RWPE2 (cell line): ENCODE measurements at regions not wholly inside any gene's neighbourhood (a gene's known extent, or its start where the extent isn't known, plus 50 kb on each side); places are given as distances from the start of the nearest gene placed in this dataset.

ENCODE experiments used
- ATAC-seq: fragments of 200-7000 bp; cut with Tn5 transposase; 3 replicates; pipeline ENCODE4 v1.9.1; 2021; ENCODE audit warnings: low read depth
- DNase-seq: peaks from one replicate; pipeline ENCODE4 v3.0.0-alpha.2; 2020; ENCODE audit warnings: low spot score
- H3K27ac ChIP-seq: fragments of 450-650 bp; 2 replicates; pipeline ENCODE4 v1.5.1; 2017; ENCODE audit warnings: mild to moderate bottlenecking; ENCODE audit not compliant: poor library complexity, severe bottlenecking
- H3K27me3 ChIP-seq: fragments of 250-450 bp; sonication (Bioruptor Pico); 2 replicates; pipeline ENCODE4 v1.5.1; 2021; ENCODE audit warnings: mild to moderate bottlenecking, moderate library complexity; ENCODE audit not compliant: insufficient read depth, poor library complexity, severe bottlenecking
- H3K36me3 ChIP-seq: fragments of 250-450 bp; sonication (Bioruptor Pico); 2 replicates; pipeline ENCODE4 v1.5.1; 2020; ENCODE audit warnings: low read depth, mild to moderate bottlenecking, moderate library complexity
- H3K4me1 ChIP-seq: fragments of 250-450 bp; sonication (Bioruptor Pico); 2 replicates; pipeline ENCODE4 v1.5.1; 2021; ENCODE audit warnings: mild to moderate bottlenecking, moderate library complexity; ENCODE audit not compliant: insufficient read depth, poor library complexity, severe bottlenecking
- H3K4me3 ChIP-seq: fragments of 250-450 bp; sonication (Bioruptor Pico); 2 replicates; pipeline ENCODE4 v1.5.1; 2021; ENCODE audit warnings: mild to moderate bottlenecking, moderate library complexity; ENCODE audit not compliant: severe bottlenecking
- H3K9me3 ChIP-seq: fragments of 250-450 bp; sonication (Bioruptor Pico); 2 replicates; pipeline ENCODE4 v1.5.1; 2021; ENCODE audit warnings: mild to moderate bottlenecking, moderate library complexity; ENCODE audit not compliant: severe bottlenecking
- CTCF ChIP-seq: fragments of 450-650 bp; IDR thresholded peaks from one replicate; pipeline ENCODE4 v1.5.1; 2017; ENCODE audit warnings: mild to moderate bottlenecking, moderate library complexity; ENCODE audit not compliant: poor library complexity, severe bottlenecking

GRCh38 chr9:135355521-135356011, 124.0 kb upstream of the PPP1R26 start:
- H3K4me3 ChIP-seq, result no peak overlapping the region
- H3K27me3 ChIP-seq, result peaks cover 36% of the 10 kb centered on the region
- H3K9me3 ChIP-seq, result no peaks in the 10 kb centered on the region
- no peak overlapping the region for H3K27ac ChIP-seq
- no peaks in the 10 kb centered on the region for H3K36me3 ChIP-seq
- no peaks in the 10 kb centered on the region for H3K4me1 ChIP-seq
- no peak for ATAC-seq
- TF ChIP-seq CTCF, result no peak
- DNase-seq, result no peak

DNA sequence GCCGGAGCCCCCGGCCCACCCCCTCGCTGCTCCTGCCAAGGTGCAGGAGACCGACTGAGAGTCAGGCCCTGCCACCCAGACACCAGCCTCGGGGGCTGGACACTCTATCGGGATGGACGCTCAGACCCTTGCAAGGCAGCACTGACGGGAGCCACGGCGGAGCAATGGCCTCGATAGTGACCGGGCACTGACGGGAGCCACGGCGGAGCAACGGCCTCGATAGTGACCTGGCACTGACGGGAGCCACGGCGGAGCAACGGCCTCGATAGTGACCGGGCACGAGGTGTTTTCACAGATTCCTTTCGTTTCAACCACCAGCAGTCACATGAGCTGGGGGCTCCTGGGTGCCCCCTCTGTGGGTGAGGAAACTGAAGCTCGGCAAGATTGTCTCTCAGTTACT, 123.6 kb upstream of the PPP1R26 start:
- Histone ChIP-seq H3K4me3 (no peak overlapping the region), H3K4me1 (no peaks in the 10 kb centered on the region), H3K27me3 (peaks cover 32% of the 10 kb centered on the region), H3K36me3 (no peaks in the 10 kb centered on the region), H3K9me3 (no peaks in the 10 kb centered on the region), H3K27ac (no peak overlapping the region)
- no peak for TF ChIP-seq CTCF
- DNase-seq (no peak), ATAC-seq (no peak)

GRCh38 chr9:135356796-135357195, 122.8 kb upstream of the PPP1R26 start:
- H3K4me1 ChIP-seq, result no peaks in the 10 kb centered on the region
- no peaks in the 10 kb centered on the region for H3K9me3 ChIP-seq
- peaks cover 26% of the 10 kb centered on the region for H3K27me3 ChIP-seq
- DNase-seq (no peak), ATAC-seq (no peak)
- no peak overlapping the region for H3K27ac ChIP-seq
- no peak overlapping the region for H3K4me3 ChIP-seq
- TF ChIP-seq CTCF, result no peak
- no peaks in the 10 kb centered on the region for H3K36me3 ChIP-seq

DNA sequence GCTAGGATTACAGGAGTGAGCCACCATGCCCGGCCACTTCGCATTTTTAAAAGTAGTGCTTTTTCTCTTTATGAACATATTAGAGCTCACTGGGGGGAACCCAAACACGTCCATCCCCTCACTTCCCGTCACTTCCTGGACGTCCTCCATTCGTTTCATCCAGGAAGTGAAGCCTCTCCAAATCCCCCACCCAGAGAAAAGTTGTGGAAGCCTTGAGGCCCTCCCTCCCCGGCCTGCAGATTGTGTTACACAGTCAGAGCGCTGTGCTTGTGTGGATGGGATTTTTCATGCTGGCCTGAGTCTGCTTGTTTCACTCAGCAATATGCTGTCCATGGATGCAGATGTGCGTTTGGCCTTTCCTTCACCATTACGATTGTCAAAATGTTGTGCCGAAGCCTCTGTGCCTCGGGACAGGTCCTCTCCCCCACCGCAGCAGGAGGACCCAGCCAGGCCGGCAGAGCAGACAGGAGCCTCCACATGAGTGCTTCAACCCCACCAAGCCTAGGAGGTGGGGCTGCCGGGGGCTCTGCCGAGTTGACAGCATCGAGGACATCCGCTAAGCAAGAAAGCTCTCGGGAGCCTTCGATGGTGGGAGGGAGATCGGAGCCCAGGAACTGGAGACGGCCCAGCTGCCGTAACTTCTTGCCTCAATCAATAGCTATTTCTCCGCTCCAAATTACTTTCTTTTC, 121.6 kb upstream of the PPP1R26 start:
- no peak for TF ChIP-seq CTCF
- ATAC-seq, result no peak
- H3K36me3 ChIP-seq, result no peaks in the 10 kb centered on the region
- no peak for DNase-seq
- peaks cover 16% of the 10 kb centered on the region for H3K27me3 ChIP-seq
- H3K4me1 ChIP-seq, result no peaks in the 10 kb centered on the region
- H3K4me3 ChIP-seq, result no peak overlapping the region
- H3K27ac ChIP-seq, result no peak overlapping the region
- H3K9me3 ChIP-seq, result no peaks in the 10 kb centered on the region

DNA sequence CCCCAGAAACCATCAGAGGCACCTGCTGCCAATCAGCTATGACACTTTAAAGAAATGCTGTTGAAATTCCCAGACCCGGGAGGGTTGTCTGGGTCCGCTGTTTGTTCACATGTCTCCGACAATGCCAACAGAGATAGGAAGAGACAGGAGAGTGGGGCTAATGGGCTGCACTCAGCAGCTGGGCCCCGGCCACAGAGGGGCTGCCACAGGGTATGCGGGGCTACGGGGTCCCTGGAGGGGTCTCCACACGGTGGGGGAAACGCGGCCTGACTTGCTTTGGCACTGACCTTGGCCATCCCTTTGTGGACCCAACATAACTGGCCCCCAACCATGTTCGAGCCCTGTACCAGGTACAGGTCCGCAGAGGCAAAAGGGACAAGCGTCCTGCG, 121.0 kb upstream of the PPP1R26 start:
- no peak overlapping the region for H3K4me3 ChIP-seq
- H3K27ac ChIP-seq, result no peak overlapping the region
- DNase-seq, result no peak
- peaks cover 16% of the 10 kb centered on the region for H3K27me3 ChIP-seq
- H3K36me3 ChIP-seq, result no peaks in the 10 kb centered on the region
- H3K4me1 ChIP-seq, result no peaks in the 10 kb centered on the region
- H3K9me3 ChIP-seq, result no peaks in the 10 kb centered on the region
- no peak for TF ChIP-seq CTCF
- ATAC-seq, result no peak
